Kidney (tissue), 13 donors: ENCODE measurements at regions not wholly inside any gene's neighbourhood (a gene's known extent, or its start where the extent isn't known, plus 50 kb on each side); places are given as distances from the start of the nearest gene placed in this dataset.

ENCODE experiments used
- DNase-seq, 5 donors: peaks; one replicate each; pipeline ENCODE4 v3.0.0-alpha.2; 2013 to 2020
- FAIRE-seq: peaks from 2 replicates; lab custom pipeline; 2012; peaks lifted over from hg19 to GRCh38; lab: Jason Lieb, UNC
- H3K27ac ChIP-seq, 2 donors: one replicate each; pipeline ENCODE4 v1.7.0; 2013; ENCODE audit warnings: low read depth in 2 of 2, low read length in 2 of 2, inconsistent platforms in 1 of 2
- H3K27me3 ChIP-seq: one replicate; pipeline ENCODE4 v1.7.1; 2013; ENCODE audit warnings: low read length, inconsistent platforms; ENCODE audit not compliant: control insufficient read depth, insufficient read depth
- H3K36me3 ChIP-seq, 3 donors: one replicate each; pipeline versions ENCODE4 v1.7.0 to v1.7.1; 2013; ENCODE audit warnings: low read length in 3 of 3, control low read depth in 1 of 3, inconsistent platforms in 1 of 3; ENCODE audit not compliant: insufficient read depth in 3 of 3, control insufficient read depth in 2 of 3
- H3K4me1 ChIP-seq, 3 donors: one replicate each; pipeline versions ENCODE4 v1.7.0 to v1.7.1; 2013; ENCODE audit warnings: low read length in 3 of 3, inconsistent platforms in 1 of 3, low read depth in 1 of 3; ENCODE audit not compliant: control insufficient read depth in 2 of 3, insufficient read depth in 2 of 3
- H3K4me3 ChIP-seq, 3 donors: one replicate each; pipeline versions ENCODE4 v1.7.0 to v1.8.1; 2013; ENCODE audit warnings: low read length in 3 of 3, control low read depth in 1 of 3, inconsistent platforms in 1 of 3
- H3K9ac ChIP-seq, 3 donors: one replicate each; pipeline versions ENCODE4 v1.7.0 to v1.7.1; 2013; ENCODE audit warnings: low read length in 3 of 3, control low read depth in 1 of 3, inconsistent platforms in 1 of 3
- H3K9me3 ChIP-seq, 3 donors: one replicate each; pipeline versions ENCODE4 v1.7.0 to v1.7.1; 2013; ENCODE audit warnings: low read length in 3 of 3, control low read depth in 1 of 3, inconsistent platforms in 1 of 3; ENCODE audit not compliant: control insufficient read depth in 2 of 3, insufficient read depth in 1 of 3
- intact Hi-C: fragments of 100-400 bp; cut with DNase I; formaldehyde crosslinking; loops from one replicate; pipeline ENCODE4 v1.11.1; 2022
- TF ChIP-seq, protein P1 (sequence below): IDR thresholded peaks from 3 replicates; pipeline ENCODE4 v1.5.1; 2012; ENCODE audit warnings: mild to moderate bottlenecking, moderate library complexity, borderline replicate concordance; ENCODE audit not compliant: insufficient read depth; ENCODE audit errors: extremely low read depth
- donor health status: control.
- donor health status: control.
- donor health status: control.
- donor health status: control.
- donor health status: control.
- donor health status: DM: yes; HTN: yes; CAD: no.
- donor health status: Normal renal cell carcinoma (clear cell type).

DNA sequence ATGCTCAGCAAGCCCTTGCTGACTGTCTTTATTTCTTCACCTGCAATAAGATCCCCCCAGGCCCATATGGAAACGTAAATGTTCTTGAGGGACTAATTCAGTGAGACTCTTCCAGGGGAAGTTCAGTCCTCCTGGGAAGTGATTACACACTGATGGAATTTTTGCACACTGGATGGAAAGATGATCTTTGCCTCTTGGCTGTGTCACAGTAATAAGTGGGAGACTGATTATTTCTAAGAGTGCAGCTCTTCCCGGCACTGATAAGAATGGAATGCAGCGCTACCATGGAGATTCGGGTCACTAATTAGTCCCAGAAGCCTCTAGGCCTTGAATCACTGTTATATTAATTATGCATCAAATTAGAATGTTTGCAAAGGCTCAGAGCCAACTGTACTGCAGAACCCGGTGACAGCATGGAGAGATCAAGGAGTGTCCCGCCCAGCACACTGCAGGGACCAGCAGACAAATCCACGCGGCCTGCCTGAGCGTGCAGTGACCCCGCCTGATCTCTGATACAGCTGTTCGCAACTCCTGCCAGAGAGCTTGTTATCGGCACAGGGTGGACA is 178.3 kb downstream of the SNX19 start:
- Histone ChIP-seq H3K4me3 (no peak overlapping the region), H3K27ac (peak overlapping the region in 1 of 2 donors; percentile 2), H3K36me3 (no peaks in the 10 kb centered on the region), H3K9me3 (peaks cover 0 to 6% (median 2%) of the 10 kb centered on the region in 3 donors), H3K4me1 (peaks cover 0 to 7% (median 4%) of the 10 kb centered on the region in 3 donors), H3K27me3 (no peaks in the 10 kb centered on the region), H3K9ac (no peak overlapping the region)
- intact Hi-C loops, result no loop called here
- TF ChIP-seq, protein P1, sequence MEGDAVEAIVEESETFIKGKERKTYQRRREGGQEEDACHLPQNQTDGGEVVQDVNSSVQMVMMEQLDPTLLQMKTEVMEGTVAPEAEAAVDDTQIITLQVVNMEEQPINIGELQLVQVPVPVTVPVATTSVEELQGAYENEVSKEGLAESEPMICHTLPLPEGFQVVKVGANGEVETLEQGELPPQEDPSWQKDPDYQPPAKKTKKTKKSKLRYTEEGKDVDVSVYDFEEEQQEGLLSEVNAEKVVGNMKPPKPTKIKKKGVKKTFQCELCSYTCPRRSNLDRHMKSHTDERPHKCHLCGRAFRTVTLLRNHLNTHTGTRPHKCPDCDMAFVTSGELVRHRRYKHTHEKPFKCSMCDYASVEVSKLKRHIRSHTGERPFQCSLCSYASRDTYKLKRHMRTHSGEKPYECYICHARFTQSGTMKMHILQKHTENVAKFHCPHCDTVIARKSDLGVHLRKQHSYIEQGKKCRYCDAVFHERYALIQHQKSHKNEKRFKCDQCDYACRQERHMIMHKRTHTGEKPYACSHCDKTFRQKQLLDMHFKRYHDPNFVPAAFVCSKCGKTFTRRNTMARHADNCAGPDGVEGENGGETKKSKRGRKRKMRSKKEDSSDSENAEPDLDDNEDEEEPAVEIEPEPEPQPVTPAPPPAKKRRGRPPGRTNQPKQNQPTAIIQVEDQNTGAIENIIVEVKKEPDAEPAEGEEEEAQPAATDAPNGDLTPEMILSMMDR, result no peak
- FAIRE-seq (no peak), DNase-seq (peak in 4 of 5 donors; percentile 76 to 93 (median 88))

- TF ChIP-seq, protein P1, result no peak
- no peak overlapping the region for H3K4me3 ChIP-seq
- H3K27ac ChIP-seq, result no peak overlapping the region
- H3K27me3 ChIP-seq, result no peaks in the 10 kb centered on the region
- H3K36me3 ChIP-seq, result no peaks in the 10 kb centered on the region
- FAIRE-seq (no peak), DNase-seq (peak in 2 of 5 donors; percentile 71 to 82)
- H3K9ac ChIP-seq, result peak overlapping the region in 1 of 3 donors; percentile 0
- peaks cover 0 to 7% (median 4%) of the 10 kb centered on the region in 3 donors for H3K4me1 ChIP-seq
- peaks cover 0 to 6% (median 2%) of the 10 kb centered on the region in 3 donors for H3K9me3 ChIP-seq
- intact Hi-C loops, result no loop called here
Measured at GRCh38 chr11:130738611-130739010, 177.7 kb downstream of the SNX19 start.

DNA sequence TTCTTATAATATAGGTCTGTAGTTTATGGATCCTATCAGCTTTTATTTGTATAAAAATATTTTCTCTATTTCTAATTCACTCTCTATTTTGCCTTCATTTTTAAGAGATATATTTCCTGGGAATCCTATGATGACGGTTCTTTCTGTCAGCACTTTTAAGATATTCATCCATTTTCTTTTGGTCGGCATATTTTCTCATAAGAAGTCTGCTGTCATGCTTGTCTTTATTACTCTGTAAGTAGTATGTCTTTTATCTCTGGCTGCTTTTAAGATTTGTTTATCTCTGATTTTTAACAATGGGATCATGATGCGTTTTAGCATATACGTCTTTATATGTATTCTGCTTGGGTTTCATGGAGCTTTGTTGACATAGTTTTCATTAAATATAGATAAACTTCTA is 175.5 kb downstream of the SNX19 start:
- Histone ChIP-seq H3K36me3 (no peaks in the 10 kb centered on the region), H3K4me1 (peaks cover 0 to 7% (median 4%) of the 10 kb centered on the region in 3 donors), H3K27me3 (no peaks in the 10 kb centered on the region), H3K9ac (no peak overlapping the region), H3K27ac (no peak overlapping the region), H3K4me3 (no peak overlapping the region), H3K9me3 (peaks cover 0 to 6% (median 2%) of the 10 kb centered on the region in 3 donors)
- FAIRE-seq (no peak), DNase-seq (no peak)
- TF ChIP-seq, protein P1, result no peak
- intact Hi-C loops, result no loop called here
